Limb (tissue), 2 donors: ENCODE measurements at regions not wholly inside any gene's neighbourhood (a gene's known extent, or its start where the extent isn't known, plus 50 kb on each side); places are given as distances from the start of the nearest gene placed in this dataset.
"Not testable (repeated sequence)": the region's sequence is repeated elsewhere in the genome, so short reads cannot be mapped to it uniquely, and the experiment has no call there.

Source experiments
- DNase-seq, 2 donors: peaks; one replicate each; pipeline ENCODE4 v3.0.0-alpha.2; 2016; ENCODE audit errors: extremely low spot score in 2 of 2

DNA sequence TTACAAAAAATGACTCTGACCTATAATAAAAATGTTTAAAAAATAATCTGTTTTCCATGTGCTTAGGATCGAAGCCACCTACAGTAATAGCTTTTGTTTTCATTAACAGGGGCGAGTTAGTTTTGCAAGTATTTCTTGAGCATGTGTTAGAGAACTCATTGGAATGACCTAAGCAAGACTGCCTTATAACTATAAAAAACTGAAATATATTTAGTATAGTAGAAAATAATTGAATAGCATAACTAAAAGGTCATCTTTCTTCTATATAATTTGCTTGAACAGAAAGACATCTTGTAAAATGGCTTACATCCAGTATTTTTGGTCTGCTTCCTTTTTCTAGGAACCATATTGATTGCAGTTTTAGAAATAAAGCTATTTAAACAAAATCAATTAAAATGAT lies 241.5 kb upstream of the NRIP1 start:
- DNase-seq, result no peak

DNA sequence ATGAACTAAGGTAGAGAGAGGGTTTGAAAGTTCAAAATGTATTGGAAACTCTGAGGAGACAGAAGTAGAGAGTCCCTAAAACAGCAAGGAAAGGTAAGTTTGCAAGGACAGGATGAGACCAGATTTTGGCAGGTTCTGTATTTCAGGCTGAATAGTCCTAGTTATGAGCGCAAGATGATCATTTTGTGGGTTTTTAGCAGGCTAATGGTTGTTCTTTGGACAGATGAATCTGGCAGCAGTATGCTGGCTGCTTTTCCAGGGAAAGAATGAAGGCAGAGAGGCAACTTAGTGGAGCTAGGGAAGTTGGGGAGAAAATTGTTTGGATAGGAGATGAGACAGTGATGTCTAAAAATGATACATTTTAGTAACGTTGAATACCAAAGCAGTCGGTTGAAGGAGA lies 243.5 kb upstream of the NRIP1 start:
- no peak for DNase-seq

DNA sequence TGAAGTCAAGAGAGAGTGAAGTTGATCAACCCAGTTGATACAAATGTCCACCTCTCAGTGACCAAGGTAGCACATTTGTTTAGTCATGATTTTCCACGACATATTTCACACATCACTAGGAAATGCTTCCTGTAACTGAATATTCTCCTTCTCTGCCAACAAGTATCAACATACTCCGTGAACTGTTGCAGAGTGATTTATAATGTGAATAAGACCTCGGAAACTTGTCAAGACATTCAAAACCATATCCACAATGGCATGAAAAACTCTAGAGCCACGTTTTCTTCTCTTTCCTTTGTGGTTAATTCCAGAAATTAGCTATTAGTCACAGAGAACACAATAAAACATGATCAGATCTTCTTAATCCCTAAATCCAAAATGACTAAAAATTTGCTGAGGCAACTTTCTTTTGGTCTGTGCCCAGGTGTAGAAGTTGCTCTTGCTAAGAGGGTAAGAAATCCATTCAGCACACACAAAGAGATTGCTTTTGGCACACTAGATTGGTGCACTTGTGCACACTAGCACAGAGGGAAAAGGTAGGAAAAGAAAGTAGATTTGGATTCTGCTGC lies 244.3 kb upstream of the NRIP1 start:
- DNase-seq, result no peak

GRCh38 chr21:15309721-15310120 lies 244.9 kb upstream of the NRIP1 start:
- no peak for DNase-seq

GRCh38 chr21:15311510-15311909 lies 246.7 kb upstream of the NRIP1 start:
- DNase-seq, result no peak

DNA sequence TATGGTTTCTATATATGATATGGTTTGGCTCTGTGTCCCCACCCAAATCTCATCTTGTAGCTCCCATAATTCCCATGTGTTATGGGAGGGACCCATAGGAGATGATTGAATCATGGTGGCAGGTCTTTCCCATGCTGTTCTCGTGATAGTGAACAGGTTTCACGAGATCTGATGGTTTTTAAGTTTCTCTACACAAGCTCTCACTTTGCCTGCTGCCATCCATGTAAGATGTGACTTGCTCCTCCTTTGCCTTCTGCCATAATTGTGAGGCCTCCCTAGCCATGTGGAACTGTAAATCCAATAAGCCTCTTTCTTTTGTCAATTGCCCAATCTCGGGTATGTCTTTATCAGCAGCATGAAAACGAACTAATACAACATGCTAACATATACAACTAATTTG lies 252.2 kb upstream of the NRIP1 start:
- not testable (repeated sequence) for DNase-seq

DNA sequence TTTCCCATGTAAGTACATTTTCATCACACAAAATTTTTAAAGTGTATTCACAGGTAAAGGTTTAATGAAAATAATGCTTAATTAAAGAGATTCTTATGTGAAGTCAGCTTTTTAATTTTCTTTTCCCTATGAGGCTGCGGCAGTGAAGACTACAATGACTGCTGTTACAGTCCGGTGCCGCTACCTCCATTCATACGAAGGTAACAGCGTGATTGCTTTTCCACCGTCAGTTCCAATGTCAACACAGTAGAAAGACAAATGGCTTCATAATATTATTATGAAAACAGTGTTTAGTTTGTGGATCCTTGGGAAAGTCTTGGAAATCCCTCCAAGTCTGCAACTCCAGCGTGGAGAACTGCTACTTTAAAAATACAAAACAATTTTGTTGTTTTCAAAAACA lies 254.9 kb upstream of the NRIP1 start:
- DNase-seq, result no peak

- DNase-seq, result no peak
These were observed 259.7 kb upstream of the NRIP1 start for GRCh38 chr21:15324542-15324941.

DNA sequence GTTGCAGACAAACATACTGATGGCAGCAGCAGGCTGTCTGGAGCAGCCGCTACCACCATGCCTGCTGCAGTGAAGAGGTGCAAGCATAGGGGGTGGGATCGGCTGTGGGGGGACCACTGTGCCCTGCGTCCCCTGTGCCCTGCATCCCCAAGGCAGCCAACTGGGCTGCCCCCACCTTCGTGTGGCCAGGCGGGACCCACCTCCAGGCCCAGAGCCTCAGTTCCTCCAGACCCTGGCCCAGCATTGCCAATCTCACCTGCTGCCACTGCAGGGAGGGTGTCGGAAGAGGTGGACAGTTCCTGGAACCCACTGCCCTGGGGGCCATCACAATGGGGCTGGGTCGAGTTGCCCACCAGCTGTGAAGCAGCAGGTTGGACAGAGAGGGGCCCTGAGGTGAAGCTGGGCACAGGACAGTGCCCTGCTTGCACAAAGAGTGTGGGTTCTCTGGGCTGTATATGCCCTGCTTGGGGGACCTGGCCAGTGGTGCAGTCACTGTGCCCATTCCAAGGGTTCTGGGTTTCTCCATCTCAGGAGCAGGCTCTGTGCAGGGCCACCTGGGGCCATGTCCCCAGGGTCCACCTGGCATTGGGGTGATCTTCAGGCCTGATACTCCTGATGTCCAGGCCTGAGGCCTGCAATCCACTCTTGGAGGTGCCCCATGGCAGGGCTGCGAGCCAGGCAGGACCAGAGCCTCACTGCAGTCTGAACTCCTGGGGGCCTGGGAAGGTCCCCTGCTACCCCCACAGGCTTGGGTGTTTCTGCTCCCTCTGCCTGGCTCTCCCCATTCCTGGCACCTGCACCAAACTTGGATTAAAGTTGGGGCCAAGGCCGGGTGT lies 261.4 kb upstream of the NRIP1 start:
- DNase-seq, result no peak

DNA sequence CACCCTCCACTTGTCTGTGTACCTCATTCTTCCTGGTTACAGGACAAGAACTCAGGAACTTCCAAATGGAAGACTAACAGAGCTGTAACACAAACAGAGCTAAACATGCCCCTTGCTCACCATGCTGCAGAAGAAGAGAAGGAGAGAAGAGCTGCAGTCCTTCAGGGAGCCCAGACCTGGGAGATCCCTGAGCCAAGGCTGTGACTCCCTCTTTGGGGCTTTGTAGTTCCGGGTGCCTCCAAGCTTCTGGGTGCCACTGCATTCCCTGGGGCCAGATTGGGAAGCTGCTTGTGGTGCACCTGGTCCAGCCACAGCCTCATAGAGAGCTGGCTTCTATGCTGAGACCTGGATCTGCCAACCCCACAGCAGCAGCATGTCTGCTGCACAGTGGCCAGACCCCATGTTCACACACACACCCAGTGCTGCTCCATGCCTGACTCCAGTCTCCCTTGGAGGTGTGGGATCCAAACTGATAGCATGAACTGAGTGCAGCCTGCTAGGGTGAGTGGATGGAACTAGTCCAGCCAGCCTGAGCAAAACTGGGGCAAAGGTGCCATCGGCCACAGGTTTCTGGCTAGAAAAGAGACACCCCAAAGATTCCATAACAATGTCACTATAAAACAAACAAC lies 263.0 kb upstream of the NRIP1 start:
- no peak for DNase-seq

GRCh38 chr21:15329191-15329590 lies 264.4 kb upstream of the NRIP1 start:
- peak in 1 of 2 donors; percentile 40 for DNase-seq

DNA sequence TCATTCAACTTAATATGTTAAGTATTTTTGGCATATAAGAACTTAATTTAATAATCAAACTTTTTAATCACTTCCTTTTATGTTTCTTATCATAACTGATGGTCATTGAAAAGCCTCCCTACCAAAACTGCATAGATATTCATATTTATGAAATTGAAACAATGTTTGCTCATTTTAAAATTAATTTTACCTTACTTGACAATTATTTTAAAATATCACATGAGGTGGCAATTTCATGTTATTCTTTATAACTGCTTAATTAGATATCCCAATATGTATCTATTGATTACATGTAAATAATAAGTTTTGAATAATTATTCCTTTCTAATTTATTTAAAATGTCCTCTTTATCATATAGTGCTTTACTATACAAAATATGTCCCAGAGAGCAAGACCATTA lies 266.1 kb upstream of the NRIP1 start:
- no peak for DNase-seq

GRCh38 chr21:15332572-15332971 lies 267.8 kb upstream of the NRIP1 start:
- DNase-seq, result no peak

DNA sequence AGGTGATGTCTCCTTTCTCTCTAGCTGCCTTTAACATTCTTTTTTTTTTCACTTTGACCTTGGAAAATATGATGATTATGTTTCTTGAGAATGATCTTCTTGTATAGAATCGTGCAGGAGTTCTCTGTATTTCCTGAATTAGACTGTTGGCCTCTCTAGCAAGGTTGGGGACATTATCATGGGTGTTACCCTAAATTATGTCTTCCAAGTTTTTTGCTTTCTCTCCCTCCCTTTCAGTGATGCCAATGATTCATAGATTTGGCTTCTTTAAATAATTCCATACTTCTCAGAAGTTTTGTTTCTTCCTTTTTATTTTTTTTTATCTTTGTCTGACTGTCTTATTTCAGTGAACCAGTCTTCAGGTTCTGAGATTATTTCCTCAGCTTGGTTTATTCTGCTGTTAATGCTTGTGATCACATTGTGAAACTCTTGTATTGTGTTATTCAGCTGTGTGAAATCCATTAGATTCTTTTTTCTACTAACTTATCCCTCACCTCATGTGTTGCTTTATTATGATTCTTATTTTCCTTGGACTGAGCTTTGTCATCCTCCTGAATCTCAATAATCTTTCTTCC lies 268.4 kb upstream of the NRIP1 start:
- DNase-seq, result no peak

DNA sequence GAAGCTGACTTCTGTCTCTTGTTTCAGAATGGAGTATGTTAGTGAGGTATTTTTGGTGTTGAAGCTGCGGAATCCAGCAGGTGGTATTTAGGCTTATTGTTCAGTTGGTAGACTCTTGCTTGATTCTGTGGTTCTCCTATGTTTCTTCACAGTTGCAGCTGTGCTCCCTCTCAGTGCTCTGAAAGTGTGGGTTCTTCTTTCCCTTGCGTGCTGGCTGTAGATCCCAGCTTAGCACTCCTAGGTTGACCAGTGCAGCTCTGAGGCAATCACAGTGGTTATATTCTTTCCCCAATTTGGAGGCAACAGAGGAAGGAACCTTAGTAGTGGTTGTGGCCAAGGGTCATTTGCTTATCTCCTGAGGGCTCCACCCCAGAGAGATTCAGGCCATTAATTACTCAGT lies 269.2 kb upstream of the NRIP1 start:
- no peak for DNase-seq

GRCh38 chr21:15343066-15343465 lies 278.3 kb upstream of the NRIP1 start:
- DNase-seq, result no peak

- no peak for DNase-seq
These were observed 287.2 kb upstream of the NRIP1 start for GRCh38 chr21:15352009-15352408.

GRCh38 chr21:15353546-15353945 lies 288.7 kb upstream of the NRIP1 start:
- no peak for DNase-seq

DNA sequence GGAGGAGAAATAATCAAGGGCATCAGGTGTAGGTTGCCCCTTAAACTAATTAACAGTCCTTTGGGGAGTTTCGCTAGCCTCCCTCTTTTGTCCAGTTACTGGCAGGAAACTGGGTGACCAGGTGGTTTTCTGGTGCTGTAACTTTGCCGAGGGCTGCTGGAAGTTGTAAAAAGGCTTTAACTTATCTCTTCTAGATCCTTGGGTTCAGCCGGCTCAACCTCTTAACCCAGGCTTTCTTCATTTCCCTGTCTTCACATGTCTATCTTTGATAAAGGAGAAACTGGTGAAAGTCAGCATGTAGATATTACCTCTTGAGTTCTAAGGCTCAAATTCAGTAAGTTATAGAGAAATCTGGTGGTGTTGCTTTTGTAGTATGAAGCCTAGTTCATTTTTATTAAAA lies 289.7 kb upstream of the NRIP1 start:
- no peak for DNase-seq

DNA sequence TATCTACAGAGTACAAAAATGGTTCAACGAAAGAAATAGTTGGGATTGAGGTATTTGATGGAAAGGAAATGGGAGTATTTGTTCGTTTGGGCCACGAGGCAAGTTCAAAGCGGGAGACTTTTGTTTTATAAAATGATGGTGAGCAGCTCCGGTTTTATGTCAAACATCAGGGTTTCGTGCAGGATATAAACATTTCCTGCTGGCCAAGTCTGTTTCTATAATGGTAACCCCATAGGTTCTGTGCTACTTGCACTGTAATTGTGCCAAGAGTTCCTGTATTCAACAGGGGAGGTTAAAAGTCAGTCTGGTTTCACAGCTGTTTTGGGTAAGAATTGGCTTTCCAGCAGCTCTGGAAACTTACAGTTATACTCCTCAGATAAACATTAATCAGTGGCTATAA lies 290.3 kb upstream of the NRIP1 start:
- peak in 1 of 2 donors; percentile 15 for DNase-seq

DNA sequence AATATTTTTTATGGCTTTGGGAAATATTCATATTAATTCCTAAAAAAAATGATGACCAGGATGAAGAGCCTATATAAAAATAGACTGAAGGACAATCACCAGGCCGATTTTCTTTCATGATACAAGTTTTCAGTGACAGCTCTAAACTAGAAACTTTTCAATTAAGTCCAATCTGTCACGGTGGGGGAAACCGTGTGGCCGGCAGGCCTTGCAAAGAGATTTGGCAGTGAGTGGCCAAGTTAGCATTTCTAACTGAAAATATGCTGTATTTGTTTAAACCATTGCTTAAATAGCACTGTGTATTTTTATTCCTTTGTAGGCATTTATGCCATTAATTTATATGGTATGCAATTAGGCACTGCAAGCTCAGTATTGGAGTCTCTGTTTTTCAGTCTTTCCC lies 294.5 kb upstream of the NRIP1 start:
- no peak for DNase-seq

GRCh38 chr21:15362458-15362857 lies 297.7 kb upstream of the NRIP1 start:
- DNase-seq, result no peak

DNA sequence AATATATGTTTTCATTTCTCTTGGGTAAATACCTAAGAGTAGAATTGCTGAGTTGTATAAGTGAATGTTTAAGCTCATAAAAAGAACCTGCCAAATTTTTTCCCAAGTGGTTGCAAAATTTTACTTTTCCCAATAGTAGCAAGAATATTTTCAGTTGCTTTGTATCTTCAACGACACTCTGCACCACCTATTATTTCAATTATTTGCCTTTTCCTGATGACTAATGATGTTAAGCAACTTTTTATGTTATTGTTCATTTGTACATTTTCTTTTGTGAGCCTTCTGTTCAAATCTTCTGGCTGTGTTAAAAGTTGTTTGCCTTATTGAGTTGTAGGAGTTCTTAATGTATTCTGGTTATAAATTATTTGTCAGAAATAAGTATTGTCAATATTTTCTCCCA lies 299.1 kb upstream of the NRIP1 start:
- no peak for DNase-seq
